Heart left ventricle (tissue), 16 donors: ENCODE measurements at regions not wholly inside any gene's neighbourhood (a gene's known extent, or its start where the extent isn't known, plus 50 kb on each side); places are given as distances from the start of the nearest gene placed in this dataset.

Experiments used
- ATAC-seq, 4 donors: fragments of 200-7000 bp; cut with Tn5 transposase; one replicate each; pipeline ENCODE4 v1.9.1; 2020 to 2022; ENCODE audit warnings: moderate library complexity in 4 of 4, mild to moderate bottlenecking in 3 of 4, moderate number of reproducible peaks in 1 of 4
- DNase-seq, 5 donors: peaks; one replicate each; pipeline ENCODE4 v3.0.0-alpha.2; 2020
- H3K27ac ChIP-seq, 12 donors: fragments of 200-600 bp; sonication (generic) in 4 of 12; one replicate each; pipeline versions ENCODE4 v1.5.0 to v1.8.0; 2016 to 2022; ENCODE audit warnings: mild to moderate bottlenecking in 2 of 12
- H3K27me3 ChIP-seq, 9 donors: fragments of 200-600 bp; sonication (generic) in 2 of 9; one replicate each; pipeline versions ENCODE4 v1.5.1 to v1.8.0; 2016 to 2022; ENCODE audit warnings: mild to moderate bottlenecking in 3 of 9
- H3K36me3 ChIP-seq, 9 donors: fragments of 200-600 bp; sonication (generic) in 2 of 9; one replicate each; pipeline versions ENCODE4 v1.5.0 to v1.8.0; 2018 to 2022; ENCODE audit warnings: mild to moderate bottlenecking in 2 of 9
- H3K4me1 ChIP-seq, 12 donors: fragments of 200-600 bp; sonication (generic) in 4 of 12; one replicate each; pipeline versions ENCODE4 v1.5.0 to v1.8.0; 2016 to 2022; ENCODE audit warnings: mild to moderate bottlenecking in 3 of 12
- H3K4me3 ChIP-seq, 12 donors: fragments of 200-600 bp; sonication (generic) in 4 of 12; one replicate each; pipeline versions ENCODE4 v1.5.0 to v1.8.0; 2017 to 2022; ENCODE audit warnings: mild to moderate bottlenecking in 9 of 12, moderate library complexity in 4 of 12
- H3K9me3 ChIP-seq, 12 donors: fragments of 200-600 bp; sonication (generic) in 4 of 12; one replicate each; pipeline versions ENCODE4 v1.5.0 to v1.8.0; 2016 to 2022; ENCODE audit warnings: mild to moderate bottlenecking in 1 of 12
- POLR2A ChIP-seq, 2 donors: fragments of 450-650 bp; IDR thresholded peaks; one replicate each; pipeline ENCODE4 v1.6.1; 2017; ENCODE audit warnings: antibody characterized with exemption in 2 of 2, mild to moderate bottlenecking in 2 of 2, moderate library complexity in 2 of 2
- WGBS, 4 donors: extraction: QIAGEN DNeasy Blood & Tissue Kit in 2 of 4; methylation state at CpG; one replicate each; pipeline versions ENCODE4 v1.1.5 to v1.1.7; 2013 to 2018; 5-methylcytosine and 5-hydroxymethylcytosine counted together
- intact Hi-C, 10 donors: fragments of 100-400 bp; cut with DNase I; formaldehyde crosslinking; loops; one replicate each; pipeline versions ENCODE4 v1.11.1 to v1.14.2; 2022
- TF ChIP-seq, protein P1 (sequence below), 12 donors: fragments of 200-600 bp; sonication (generic) in 4 of 12; IDR thresholded peaks; one replicate each; pipeline versions ENCODE4 v1.5.0 to v1.8.0; 2018 to 2022; ENCODE audit warnings: antibody characterized with exemption in 12 of 12, mild to moderate bottlenecking in 5 of 12
- donor health status: ischemic (EF 13 %, LVEDD 7.1; RV severe dilation, severe dysfunction).
- donor health status: healthy with polysubstance abuse.
- donor health status: DM: no; HTN: yes; CAD: no.
- donor health status: DM: no; HTN: no; CAD: no.
- donor health status: ischemic (EF 25% LVEDD 6.9; RV normal size, moderate dysfunction).
- donor health status: ischemic (EF 25% LVEDD 5.7; RV mildly dilated, moderate dysfunction).
- donor health status: healthy.
- donor health status: DM: yes; HTN: yes; CAD: no.
- donor health status: ischemic (EF 35%, LVEDD 5.7; RV mildly dilated, moderate dysfunction).
- donor health status: nonischemic (EF 11% LVEDD 7.7; RV severe dilation, severe dysfunction).
- donor health status: DM: yes; HTN: yes; CAD: no.
- donor health status: PGD.
- donor health status: ischemic (EF 29% LVEDD 5.4; RV normal size, mild dysfunction).
- donor health status: nonischemic (EF 23%, LVEDD 6.1; RV moderate dilation, normal function).

GRCh38 chr4:125125276-125125675 is 189.5 kb upstream of the FAT4 start:
- Histone ChIP-seq H3K27me3 (no peaks in the 10 kb centered on the region), H3K9me3 (no peaks in the 10 kb centered on the region), H3K36me3 (no peaks in the 10 kb centered on the region), H3K4me3 (peak overlapping the region in 1 of 12 donors; percentile 10), H3K4me1 (peaks cover 0 to 6% (median 0%) of the 10 kb centered on the region in 12 donors), H3K27ac (no peak overlapping the region)
- TF ChIP-seq, protein P1, sequence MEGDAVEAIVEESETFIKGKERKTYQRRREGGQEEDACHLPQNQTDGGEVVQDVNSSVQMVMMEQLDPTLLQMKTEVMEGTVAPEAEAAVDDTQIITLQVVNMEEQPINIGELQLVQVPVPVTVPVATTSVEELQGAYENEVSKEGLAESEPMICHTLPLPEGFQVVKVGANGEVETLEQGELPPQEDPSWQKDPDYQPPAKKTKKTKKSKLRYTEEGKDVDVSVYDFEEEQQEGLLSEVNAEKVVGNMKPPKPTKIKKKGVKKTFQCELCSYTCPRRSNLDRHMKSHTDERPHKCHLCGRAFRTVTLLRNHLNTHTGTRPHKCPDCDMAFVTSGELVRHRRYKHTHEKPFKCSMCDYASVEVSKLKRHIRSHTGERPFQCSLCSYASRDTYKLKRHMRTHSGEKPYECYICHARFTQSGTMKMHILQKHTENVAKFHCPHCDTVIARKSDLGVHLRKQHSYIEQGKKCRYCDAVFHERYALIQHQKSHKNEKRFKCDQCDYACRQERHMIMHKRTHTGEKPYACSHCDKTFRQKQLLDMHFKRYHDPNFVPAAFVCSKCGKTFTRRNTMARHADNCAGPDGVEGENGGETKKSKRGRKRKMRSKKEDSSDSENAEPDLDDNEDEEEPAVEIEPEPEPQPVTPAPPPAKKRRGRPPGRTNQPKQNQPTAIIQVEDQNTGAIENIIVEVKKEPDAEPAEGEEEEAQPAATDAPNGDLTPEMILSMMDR (IDR thresholded peaks at IDR 0.05): no peak
- TF ChIP-seq POLR2A (IDR thresholded peaks at IDR 0.05): no peak
- DNase-seq: no peak
- intact Hi-C loops: no loop called here
- 27 to 45% (median 37%) methylated on average over 3 of the region's 3 CpGs for WGBS, 4 donors
- no peak for ATAC-seq

DNA sequence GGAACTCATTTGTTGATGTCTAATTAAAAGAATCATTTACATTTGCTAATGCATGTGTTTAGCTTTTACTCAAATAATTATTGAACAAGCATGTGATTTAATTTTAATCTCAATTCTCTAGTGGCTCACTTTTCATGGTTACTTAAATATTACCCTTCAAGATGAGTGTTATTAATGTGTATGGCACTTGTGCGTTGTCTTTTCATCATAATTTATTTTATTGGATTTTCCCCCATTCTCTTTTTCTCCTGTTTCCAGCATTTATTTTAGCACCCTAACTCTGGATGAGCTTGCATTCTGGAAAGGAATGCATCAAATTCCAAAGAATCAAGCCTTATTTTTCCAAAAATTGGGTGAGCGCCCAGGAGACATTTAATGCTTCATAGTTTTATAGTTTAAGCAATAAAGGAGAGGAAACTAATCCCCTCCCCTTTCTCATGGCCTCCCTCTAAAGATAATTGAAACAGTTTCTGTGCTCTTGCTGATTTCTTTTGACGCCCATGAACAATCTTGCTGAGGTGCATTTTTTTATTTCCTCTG is 191.1 kb upstream of the FAT4 start:
- TF ChIP-seq POLR2A (IDR thresholded peaks at IDR 0.05): no peak
- TF ChIP-seq, protein P1 (IDR thresholded peaks at IDR 0.05): no peak
- H3K4me3 ChIP-seq: no peak overlapping the region
- intact Hi-C loops: no loop called here
- H3K9me3 ChIP-seq: no peaks in the 10 kb centered on the region
- WGBS, 4 donors: 68 to 83% (median 78%) methylated on average over 3 of the region's 3 CpGs
- no peaks in the 10 kb centered on the region for H3K36me3 ChIP-seq
- H3K4me1 ChIP-seq: peaks cover 0 to 6% (median 0%) of the 10 kb centered on the region in 12 donors
- DNase-seq (no peak), ATAC-seq (no peak)
- H3K27me3 ChIP-seq: no peaks in the 10 kb centered on the region
- H3K27ac ChIP-seq: no peak overlapping the region

DNA sequence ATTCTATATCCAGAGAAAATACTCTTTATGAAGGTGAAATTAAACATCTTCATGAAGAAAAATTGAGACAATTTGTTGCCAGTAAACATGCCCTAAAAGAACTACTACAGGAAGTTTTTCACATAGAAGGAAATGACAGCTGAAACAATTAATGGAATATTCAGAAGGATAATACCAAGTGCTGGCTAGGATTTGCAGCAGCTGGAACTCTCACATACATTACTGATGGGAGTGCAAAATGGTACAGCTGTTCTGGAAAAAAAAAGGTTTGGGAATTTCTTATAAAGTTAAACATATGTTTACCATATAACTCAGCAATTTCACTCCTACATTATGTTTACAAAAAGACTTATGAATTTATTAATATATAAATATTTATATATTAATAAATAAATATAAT is 193.2 kb upstream of the FAT4 start:
- peaks cover 0 to 6% (median 0%) of the 10 kb centered on the region in 12 donors for H3K4me1 ChIP-seq
- DNase-seq: no peak
- ATAC-seq: no peak
- H3K4me3 ChIP-seq: no peak overlapping the region
- intact Hi-C loops: no loop called here
- no peaks in the 10 kb centered on the region for H3K27me3 ChIP-seq
- TF ChIP-seq, protein P1 (IDR thresholded peaks at IDR 0.05): no peak
- no peak for TF ChIP-seq POLR2A (IDR thresholded peaks at IDR 0.05)
- H3K9me3 ChIP-seq: no peaks in the 10 kb centered on the region
- H3K36me3 ChIP-seq: no peaks in the 10 kb centered on the region
- no peak overlapping the region for H3K27ac ChIP-seq

DNA sequence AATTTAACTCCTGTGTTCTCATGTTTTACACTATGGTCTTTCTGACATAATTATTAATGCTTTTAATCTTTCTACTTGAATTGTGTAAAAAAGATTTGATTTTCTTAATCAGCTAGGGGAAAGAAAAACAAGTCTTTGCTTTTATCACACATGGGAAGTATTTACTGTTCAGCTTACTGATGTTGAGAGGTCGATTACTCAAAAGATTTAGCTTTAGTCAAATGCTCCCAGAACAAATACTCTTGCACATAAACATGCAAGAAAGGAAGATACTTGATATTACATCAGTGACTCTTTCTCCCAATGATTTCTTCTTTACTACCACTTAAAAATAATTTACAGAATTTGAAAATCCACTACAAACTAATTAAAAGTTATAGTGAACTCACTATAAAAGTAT is 198.3 kb upstream of the FAT4 start:
- Histone ChIP-seq H3K4me1 (no peaks in the 10 kb centered on the region), H3K27ac (no peak overlapping the region), H3K9me3 (no peaks in the 10 kb centered on the region), H3K4me3 (no peak overlapping the region), H3K27me3 (no peaks in the 10 kb centered on the region), H3K36me3 (no peaks in the 10 kb centered on the region)
- TF ChIP-seq, protein P1 (IDR thresholded peaks at IDR 0.05): no peak
- no peak for TF ChIP-seq POLR2A (IDR thresholded peaks at IDR 0.05)
- DNase-seq (no peak), ATAC-seq (no peak)
- intact Hi-C loops: no loop called here
- WGBS, 4 donors: 69 to 77% (median 74%) methylated on average over 1 of the region's 1 CpG
